ENCODE measurements at regions not wholly inside any gene's neighbourhood (a gene's known extent, or its start where the extent isn't known, plus 50 kb on each side); places are given as distances from the start of the nearest gene placed in this dataset.
"Not testable (repeated sequence)": the region's sequence is repeated elsewhere in the genome, so short reads cannot be mapped to it uniquely, and the experiment has no call there.

- not testable (repeated sequence) for H3K36me3 ChIP-seq, H3K27me3 ChIP-seq, DNase-seq, H3K4me3 ChIP-seq, H3K9me3 ChIP-seq, H3K4me1 ChIP-seq, H3K27ac ChIP-seq
Observed at GRCh38 chr14:19173188-19173587, 206.0 kb downstream of the POTEM start.

- H3K27ac ChIP-seq, DNase-seq, H3K27me3 ChIP-seq, H3K9me3 ChIP-seq, H3K4me1 ChIP-seq, H3K36me3 ChIP-seq, H3K4me3 ChIP-seq: not testable (repeated sequence)
Observed at GRCh38 chr14:19177435-19177834, 210.2 kb downstream of the POTEM start.

GRCh38 chr14:19180297-19180696 lies 213.1 kb downstream of the POTEM start:
- not testable (repeated sequence) for DNase-seq, H3K9me3 ChIP-seq, H3K27me3 ChIP-seq, H3K4me3 ChIP-seq, H3K4me1 ChIP-seq, H3K27ac ChIP-seq, H3K36me3 ChIP-seq

GRCh38 chr14:19180881-19181280 lies 213.6 kb downstream of the POTEM start:
- H3K4me1 ChIP-seq, H3K9me3 ChIP-seq, H3K27me3 ChIP-seq, H3K4me3 ChIP-seq, H3K36me3 ChIP-seq, H3K27ac ChIP-seq, DNase-seq: not testable (repeated sequence)

GRCh38 chr14:19195146-19195545 lies 227.9 kb downstream of the POTEM start:
- H3K4me1 ChIP-seq, H3K27me3 ChIP-seq, H3K4me3 ChIP-seq, DNase-seq, H3K27ac ChIP-seq, H3K36me3 ChIP-seq, H3K9me3 ChIP-seq: not testable (repeated sequence)

DNA sequence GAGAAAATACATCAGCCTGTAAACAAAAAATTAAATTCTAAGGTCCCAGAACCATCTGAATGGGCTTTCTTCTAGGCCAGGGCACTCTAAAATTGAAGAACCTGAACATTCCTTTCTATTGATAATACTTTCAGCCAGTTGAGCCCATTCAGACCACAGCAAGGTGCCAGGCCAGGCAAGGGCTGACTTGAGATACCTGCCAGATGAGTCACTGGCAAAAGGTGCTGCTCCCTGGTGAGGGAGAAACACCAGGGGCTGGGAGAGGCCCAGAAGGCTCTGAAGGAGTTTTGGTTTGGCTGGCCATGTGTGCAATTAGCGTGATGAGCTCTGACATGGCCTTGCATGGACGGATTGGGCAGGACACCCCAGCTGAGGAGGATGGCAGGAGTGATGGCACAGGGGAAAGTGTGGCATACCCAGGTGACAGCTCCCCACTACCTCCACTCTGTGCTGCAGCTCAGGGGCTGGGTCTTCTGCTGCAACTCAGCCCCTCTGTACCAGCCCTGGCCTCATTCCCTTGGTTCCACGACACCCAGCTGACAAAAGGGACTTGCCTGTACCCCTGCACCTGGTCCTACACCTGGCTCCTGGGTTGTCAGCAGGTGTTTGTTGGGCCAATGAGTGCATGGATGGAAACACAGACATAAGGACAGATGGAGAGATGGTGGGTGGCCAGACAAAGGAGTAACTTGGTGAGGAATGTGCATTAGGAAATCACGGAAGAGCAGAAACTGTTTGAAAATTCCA lies 230.4 kb downstream of the POTEM start:
- not testable (repeated sequence) for H3K9me3 ChIP-seq, H3K4me1 ChIP-seq, H3K27me3 ChIP-seq, H3K36me3 ChIP-seq, H3K27ac ChIP-seq, H3K4me3 ChIP-seq
- DNase-seq, result peak in 1 of 3 donors; percentile 36

DNA sequence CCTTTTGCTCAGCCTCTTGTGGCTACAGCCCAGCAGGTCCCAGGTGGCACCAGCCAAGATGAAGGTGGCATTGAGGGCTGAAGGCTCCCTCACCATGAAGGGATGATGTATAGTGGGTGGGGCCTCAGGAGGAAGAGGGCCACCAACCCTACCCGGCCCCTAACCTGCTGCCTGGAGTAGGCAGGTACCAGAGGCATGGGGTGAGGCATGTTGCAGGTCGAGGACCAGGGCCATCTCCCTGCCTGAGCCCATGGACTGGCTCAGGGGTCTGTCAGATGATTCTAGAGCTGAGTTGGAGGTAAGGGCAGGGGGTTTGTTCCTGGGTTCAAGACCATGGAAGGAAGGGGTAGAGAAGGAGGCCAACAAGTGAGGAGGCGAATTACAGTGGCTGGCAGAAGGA lies 231.1 kb downstream of the POTEM start:
- not testable (repeated sequence) for H3K9me3 ChIP-seq, H3K36me3 ChIP-seq, H3K27me3 ChIP-seq, H3K4me3 ChIP-seq, H3K4me1 ChIP-seq, H3K27ac ChIP-seq
- DNase-seq, result peak in 1 of 3 donors; percentile 40

GRCh38 chr14:19201394-19202052 lies 232.6 kb downstream of the POTEG start:
- not testable (repeated sequence) for H3K4me3 ChIP-seq, H3K27ac ChIP-seq, H3K4me1 ChIP-seq, H3K36me3 ChIP-seq, H3K27me3 ChIP-seq, H3K9me3 ChIP-seq
- peak in 1 of 3 donors; percentile 34 for DNase-seq

GRCh38 chr14:19202053-19202442 lies 232.1 kb downstream of the POTEG start:
- DNase-seq, H3K4me3 ChIP-seq, H3K36me3 ChIP-seq, H3K4me1 ChIP-seq, H3K9me3 ChIP-seq, H3K27ac ChIP-seq, H3K27me3 ChIP-seq: not testable (repeated sequence)

DNA sequence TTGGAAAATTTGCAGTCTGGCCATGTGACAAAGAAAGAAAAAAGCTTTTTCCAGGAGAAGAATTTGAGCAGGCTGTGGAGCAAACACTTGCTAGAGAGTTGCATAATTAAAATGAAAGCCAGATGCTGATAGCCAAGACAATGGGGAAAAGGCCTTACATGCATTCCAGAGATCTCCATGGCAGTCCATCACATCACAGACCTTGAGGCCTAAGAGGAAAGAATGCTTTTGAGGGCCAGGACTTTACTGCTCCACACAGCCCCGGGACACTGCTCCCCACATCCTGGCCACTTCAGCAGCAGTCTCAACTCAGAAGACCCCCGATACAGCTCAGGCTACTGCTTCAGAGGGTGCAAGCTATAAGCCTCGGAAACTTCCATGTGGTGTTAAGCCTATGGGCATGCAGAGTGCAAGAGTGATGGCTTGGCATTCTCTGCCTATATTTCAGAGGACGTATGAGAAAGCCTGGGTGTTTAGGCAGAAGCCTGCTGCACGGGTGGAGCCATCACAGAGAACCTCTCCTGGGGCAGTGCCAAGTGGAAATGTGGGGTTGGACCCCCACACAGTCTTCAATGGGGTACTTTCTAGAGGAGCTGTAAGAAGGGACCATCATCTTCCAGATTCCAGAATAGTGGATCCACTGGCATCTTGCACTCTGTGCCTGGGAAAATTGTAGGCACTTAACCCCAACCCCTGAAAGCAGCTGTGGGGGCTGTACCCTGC lies 230.7 kb downstream of the POTEG start:
- H3K27ac ChIP-seq, H3K27me3 ChIP-seq, H3K36me3 ChIP-seq, H3K4me3 ChIP-seq, H3K9me3 ChIP-seq, DNase-seq, H3K4me1 ChIP-seq: not testable (repeated sequence)

DNA sequence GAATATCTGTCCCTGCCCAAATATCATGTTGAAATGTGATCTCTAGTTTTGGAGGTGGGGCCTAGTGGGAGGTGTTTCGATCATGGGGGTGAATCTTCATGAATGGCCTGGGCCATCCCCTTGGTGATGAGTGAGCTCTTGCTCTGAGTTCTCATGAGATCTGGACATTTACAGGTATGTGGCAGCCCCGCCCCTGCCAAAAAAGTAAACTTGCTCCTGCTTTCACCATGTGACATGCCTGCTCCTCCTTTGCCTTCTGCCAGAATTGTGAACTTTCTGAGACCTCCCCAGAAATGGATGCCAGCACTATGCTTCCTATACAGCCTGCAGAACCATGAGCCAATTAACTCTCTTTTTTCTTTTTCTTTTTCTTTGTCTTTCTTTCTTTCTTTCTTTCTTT lies 229.3 kb downstream of the POTEG start:
- H3K27ac ChIP-seq, DNase-seq, H3K36me3 ChIP-seq, H3K27me3 ChIP-seq, H3K9me3 ChIP-seq, H3K4me3 ChIP-seq, H3K4me1 ChIP-seq: not testable (repeated sequence)

GRCh38 chr14:19216480-19216879 lies 217.7 kb downstream of the POTEG start:
- H3K36me3 ChIP-seq, DNase-seq, H3K4me3 ChIP-seq, H3K9me3 ChIP-seq, H3K4me1 ChIP-seq, H3K27ac ChIP-seq, H3K27me3 ChIP-seq: not testable (repeated sequence)

GRCh38 chr14:19219423-19219822 lies 214.7 kb downstream of the POTEG start:
- not testable (repeated sequence) for H3K4me1 ChIP-seq, DNase-seq, H3K4me3 ChIP-seq, H3K9me3 ChIP-seq, H3K27ac ChIP-seq, H3K36me3 ChIP-seq, H3K27me3 ChIP-seq

DNA sequence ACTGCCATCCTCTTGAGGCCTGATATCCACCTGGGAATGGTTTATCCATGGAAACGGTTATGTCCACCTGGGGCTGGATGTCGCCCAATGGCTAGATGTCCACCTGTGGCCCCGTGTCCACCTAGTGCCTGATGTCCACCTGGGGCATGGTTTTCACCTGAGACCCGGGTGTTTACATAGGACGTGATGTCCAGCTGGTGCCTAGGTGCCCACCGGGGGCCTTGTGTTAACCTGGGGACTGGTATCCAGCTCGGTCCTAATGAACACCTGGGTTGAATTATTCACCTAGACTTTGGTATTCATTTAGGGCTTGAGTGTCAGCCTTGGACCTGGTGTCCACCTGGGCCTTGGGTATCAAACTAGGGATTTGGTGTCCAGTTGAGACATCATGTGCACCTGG lies 202.7 kb downstream of the POTEG start:
- not testable (repeated sequence) for H3K9me3 ChIP-seq, H3K36me3 ChIP-seq, H3K4me1 ChIP-seq, H3K4me3 ChIP-seq, H3K27me3 ChIP-seq, H3K27ac ChIP-seq, DNase-seq

DNA sequence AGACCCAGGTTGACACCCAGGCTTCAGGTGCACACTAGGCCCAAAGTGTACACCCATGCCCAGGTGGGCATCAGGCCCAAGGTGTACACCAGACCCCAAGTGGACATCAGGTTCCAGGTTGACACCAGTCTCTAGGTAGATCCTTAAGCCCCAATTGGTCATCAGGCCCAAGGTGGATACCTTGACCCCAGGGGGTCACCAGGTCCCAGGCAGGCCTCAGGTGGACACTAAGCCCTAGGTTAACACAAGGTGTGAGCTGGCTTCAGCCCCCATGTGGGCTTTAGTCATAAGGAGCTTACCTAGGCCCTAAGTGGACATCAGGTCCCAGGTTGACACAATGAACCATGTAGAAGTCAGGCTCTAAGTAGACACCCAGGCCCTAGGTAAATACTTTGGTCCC lies 200.1 kb downstream of the POTEG start:
- not testable (repeated sequence) for H3K27me3 ChIP-seq, H3K9me3 ChIP-seq, H3K27ac ChIP-seq, H3K4me3 ChIP-seq, DNase-seq, H3K36me3 ChIP-seq, H3K4me1 ChIP-seq
